ENCODE measurements at regions not wholly inside any gene's neighbourhood (a gene's known extent, or its start where the extent isn't known, plus 50 kb on each side); places are given as distances from the start of the nearest gene placed in this dataset.
"Not testable (repeated sequence)": the region's sequence is repeated elsewhere in the genome, so short reads cannot be mapped to it uniquely, and the experiment has no call there.

GRCh38 chr4:79820427-79820826, 252.6 kb downstream of the ANTXR2 start:
- Histone ChIP-seq H3K4me1 (peaks cover 0 to 24% (median 19%) of the 10 kb centered on the region in 4 donors), H3K4me3 (no peak overlapping the region), H3K27ac (peak overlapping the region in 1 of 4 donors; percentile 76), H3K27me3 (no peaks in the 10 kb centered on the region), H3K36me3 (no peaks in the 10 kb centered on the region), H3K9me3 (peaks cover 0 to 7% (median 0%) of the 10 kb centered on the region in 4 donors)
- DNase-seq: no peak
- no peak for TF ChIP-seq POLR2A (IDR thresholded peaks at IDR 0.05)
- TF ChIP-seq CTCF (IDR thresholded peaks at IDR 0.05): no peak
- no peak for TF ChIP-seq EP300 (IDR thresholded peaks at IDR 0.05)
- TF ChIP-seq POLR2AphosphoS5 (IDR thresholded peaks at IDR 0.05): no peak
- intact Hi-C loops (cut with DNase I): loop anchor here (5.0 to 10.0 kb wide), 3 partner anchors 196 to 776 kb away; partner anchors contain the start of gene ANTXR2

GRCh38 chr4:79807933-79808332, 265.1 kb downstream of the ANTXR2 start:
- 68 to 86% methylated on average over 2 of the region's 2 CpGs for WGBS, 2 donors
- H3K9me3 ChIP-seq; H3K4me3 ChIP-seq; intact Hi-C loops (cut with DNase I); H3K27me3 ChIP-seq; H3K27ac ChIP-seq; H3K36me3 ChIP-seq; H3K4me1 ChIP-seq; DNase-seq: not testable (repeated sequence)

- Histone ChIP-seq H3K27ac (no peak overlapping the region), H3K9me3 (no peaks in the 10 kb centered on the region), H3K36me3 (no peaks in the 10 kb centered on the region), H3K4me1 (no peaks in the 10 kb centered on the region), H3K4me3 (no peak overlapping the region), H3K27me3 (no peaks in the 10 kb centered on the region)
- TF ChIP-seq POLR2A (IDR thresholded peaks at IDR 0.05) (no peak), CTCF (IDR thresholded peaks at IDR 0.05) (no peak), POLR2AphosphoS5 (IDR thresholded peaks at IDR 0.05) (no peak), EP300 (IDR thresholded peaks at IDR 0.05) (no peak)
- 84 to 87% methylated on average over 3 of the region's 3 CpGs for WGBS, 2 donors
- DNase-seq: no peak
- intact Hi-C loops (cut with DNase I): no loop called here
Observed at GRCh38 chr4:79798047-79798446, 275.0 kb downstream of the ANTXR2 start.

GRCh38 chr4:79796948-79797347, 276.1 kb downstream of the ANTXR2 start:
- no peaks in the 10 kb centered on the region for H3K27me3 ChIP-seq
- H3K4me3 ChIP-seq: no peak overlapping the region
- no peaks in the 10 kb centered on the region for H3K36me3 ChIP-seq
- DNase-seq: no peak
- no peak for TF ChIP-seq POLR2A (IDR thresholded peaks at IDR 0.05)
- TF ChIP-seq POLR2AphosphoS5 (IDR thresholded peaks at IDR 0.05): no peak
- TF ChIP-seq CTCF (IDR thresholded peaks at IDR 0.05): no peak
- TF ChIP-seq EP300 (IDR thresholded peaks at IDR 0.05): no peak
- H3K4me1 ChIP-seq: no peaks in the 10 kb centered on the region
- H3K9me3 ChIP-seq: no peaks in the 10 kb centered on the region
- WGBS, 2 donors: 74 to 84% methylated on average over 4 of the region's 4 CpGs
- intact Hi-C loops (cut with DNase I): no loop called here
- H3K27ac ChIP-seq: no peak overlapping the region

GRCh38 chr4:79788884-79789283, 284.1 kb downstream of the ANTXR2 start:
- Histone ChIP-seq H3K27me3 (no peaks in the 10 kb centered on the region), H3K4me1 (peaks cover 0 to 4% (median 2%) of the 10 kb centered on the region in 4 donors), H3K9me3 (peaks cover 0 to 8% (median 3%) of the 10 kb centered on the region in 4 donors), H3K4me3 (no peak overlapping the region), H3K36me3 (no peaks in the 10 kb centered on the region), H3K27ac (no peak overlapping the region)
- WGBS, 2 donors: 11 to 38% methylated on average over 1 of the region's 1 CpG
- intact Hi-C loops (cut with DNase I): no loop called here
- no peak for TF ChIP-seq EP300 (IDR thresholded peaks at IDR 0.05)
- no peak for DNase-seq

- H3K27ac ChIP-seq: no peak overlapping the region
- intact Hi-C loops (cut with DNase I): no loop called here
- no peaks in the 10 kb centered on the region for H3K36me3 ChIP-seq
- no peak for TF ChIP-seq EP300 (IDR thresholded peaks at IDR 0.05)
- TF ChIP-seq POLR2AphosphoS5 (IDR thresholded peaks at IDR 0.05): no peak
- TF ChIP-seq CTCF (IDR thresholded peaks at IDR 0.05): no peak
- no peak for TF ChIP-seq POLR2A (IDR thresholded peaks at IDR 0.05)
- DNase-seq: no peak
- H3K9me3 ChIP-seq: no peaks in the 10 kb centered on the region
- peaks cover 0 to 15% (median 6%) of the 10 kb centered on the region in 4 donors for H3K4me1 ChIP-seq
- H3K27me3 ChIP-seq: no peaks in the 10 kb centered on the region
- no peak overlapping the region for H3K4me3 ChIP-seq
Observed at GRCh38 chr4:79780129-79780528, 292.9 kb downstream of the ANTXR2 start.

Data from sigmoid colon (tissue), 6 donors.